Thoracic aorta (tissue), 2 donors: ENCODE measurements at regions not wholly inside any gene's neighbourhood (a gene's known extent, or its start where the extent isn't known, plus 50 kb on each side); places are given as distances from the start of the nearest gene placed in this dataset.

Experiments
- ATAC-seq: fragments of 150-250 bp; one replicate; pipeline ENCODE4 v1.8.0; 2017; ENCODE audit warnings: low read depth; ENCODE audit not compliant: insufficient number of reproducible peaks, low FRiP score
- DNase-seq: peaks from one replicate; pipeline ENCODE4 v3.0.0-alpha.2; 2020; ENCODE audit warnings: low spot score
- H3K27ac ChIP-seq, 2 donors: fragments of 200-600 bp; sonication (generic); 1 replicate in 1 of 2; 2 replicates in 1 of 2; pipeline ENCODE4 v1.5.1; 2016; ENCODE audit warnings: mild to moderate bottlenecking in 2 of 2, moderate library complexity in 2 of 2
- H3K27me3 ChIP-seq: fragments of 200-600 bp; sonication (generic); replicated peaks from 2 replicates; pipeline ENCODE4 v1.6.0; 2016; ENCODE audit warnings: mild to moderate bottlenecking; ENCODE audit not compliant: insufficient read depth
- H3K36me3 ChIP-seq: fragments of 200-600 bp; sonication (generic); one replicate; pipeline ENCODE4 v1.5.1; 2016
- H3K4me1 ChIP-seq, 2 donors: fragments of 200-600 bp; sonication (generic); 1 replicate in 1 of 2; 2 replicates in 1 of 2; pipeline versions ENCODE4 v1.5.1 to v1.6.0; 2016; ENCODE audit warnings: low read depth in 2 of 2, mild to moderate bottlenecking in 1 of 2; ENCODE audit not compliant: control insufficient read depth in 1 of 2
- H3K4me3 ChIP-seq: fragments of 200-600 bp; sonication (generic); 2 replicates; pipeline ENCODE4 v1.5.1; 2016; ENCODE audit warnings: mild to moderate bottlenecking
- H3K9me3 ChIP-seq: fragments of 200-600 bp; sonication (generic); 2 replicates; pipeline ENCODE4 v1.5.1; 2016
- TF ChIP-seq, protein P1 (sequence below): fragments of 200-600 bp; sonication (generic); IDR thresholded peaks from one replicate; pipeline ENCODE4 v1.5.1; 2019; ENCODE audit warnings: antibody characterized with exemption

DNA sequence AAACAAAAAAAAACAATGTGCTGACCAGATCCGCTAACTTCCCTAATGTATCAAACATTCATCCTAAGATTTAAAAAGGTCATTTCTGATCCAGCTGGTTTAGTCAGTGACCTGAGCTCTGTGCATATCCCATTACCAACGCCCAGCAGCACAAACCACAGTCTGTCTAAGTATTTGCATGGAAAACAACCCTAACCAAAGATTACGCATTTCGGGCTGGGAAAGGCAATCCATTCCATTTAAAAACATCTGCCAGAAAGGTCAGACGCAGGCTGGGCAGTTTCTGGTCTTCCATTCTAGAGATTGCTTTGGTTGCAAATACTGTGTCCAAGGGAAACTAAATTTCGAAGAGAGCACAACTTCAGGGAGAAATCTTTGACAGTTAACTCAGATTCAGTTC is 234.9 kb downstream of the FLRT2 start:
- Histone ChIP-seq H3K4me1 (no peaks in the 10 kb centered on the region), H3K27ac (no peak overlapping the region), H3K36me3 (no peaks in the 10 kb centered on the region), H3K9me3 (no peaks in the 10 kb centered on the region), H3K27me3 (no peaks in the 10 kb centered on the region), H3K4me3 (no peak overlapping the region)
- TF ChIP-seq, protein P1, sequence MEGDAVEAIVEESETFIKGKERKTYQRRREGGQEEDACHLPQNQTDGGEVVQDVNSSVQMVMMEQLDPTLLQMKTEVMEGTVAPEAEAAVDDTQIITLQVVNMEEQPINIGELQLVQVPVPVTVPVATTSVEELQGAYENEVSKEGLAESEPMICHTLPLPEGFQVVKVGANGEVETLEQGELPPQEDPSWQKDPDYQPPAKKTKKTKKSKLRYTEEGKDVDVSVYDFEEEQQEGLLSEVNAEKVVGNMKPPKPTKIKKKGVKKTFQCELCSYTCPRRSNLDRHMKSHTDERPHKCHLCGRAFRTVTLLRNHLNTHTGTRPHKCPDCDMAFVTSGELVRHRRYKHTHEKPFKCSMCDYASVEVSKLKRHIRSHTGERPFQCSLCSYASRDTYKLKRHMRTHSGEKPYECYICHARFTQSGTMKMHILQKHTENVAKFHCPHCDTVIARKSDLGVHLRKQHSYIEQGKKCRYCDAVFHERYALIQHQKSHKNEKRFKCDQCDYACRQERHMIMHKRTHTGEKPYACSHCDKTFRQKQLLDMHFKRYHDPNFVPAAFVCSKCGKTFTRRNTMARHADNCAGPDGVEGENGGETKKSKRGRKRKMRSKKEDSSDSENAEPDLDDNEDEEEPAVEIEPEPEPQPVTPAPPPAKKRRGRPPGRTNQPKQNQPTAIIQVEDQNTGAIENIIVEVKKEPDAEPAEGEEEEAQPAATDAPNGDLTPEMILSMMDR: no peak
- no peak for ATAC-seq
- no peak for DNase-seq

DNA sequence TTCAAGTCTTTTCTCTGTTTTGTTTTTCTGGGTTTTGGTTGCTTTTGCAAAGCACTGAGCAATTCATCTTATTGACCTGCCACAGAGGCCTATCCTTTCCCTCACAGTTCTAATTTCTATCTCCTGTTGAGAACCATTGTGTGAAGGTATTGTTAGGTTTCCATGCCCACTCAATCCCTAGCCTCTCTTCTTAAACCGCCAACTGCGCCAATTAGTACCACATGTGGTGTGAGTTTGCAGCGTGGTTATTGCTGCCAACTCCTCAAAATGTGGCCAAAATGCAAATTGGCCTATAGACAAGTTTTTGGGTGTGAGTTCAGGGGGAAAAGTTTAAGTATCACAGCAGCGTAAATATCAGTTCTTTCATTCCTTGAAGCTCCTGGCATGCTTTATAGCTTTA is 232.6 kb downstream of the FLRT2 start:
- TF ChIP-seq, protein P1: no peak
- Histone ChIP-seq H3K4me3 (no peak overlapping the region), H3K4me1 (no peaks in the 10 kb centered on the region)

GRCh38 chr14:85752175-85752574 is 222.2 kb downstream of the FLRT2 start:
- no peak for ATAC-seq
- no peak overlapping the region for H3K4me3 ChIP-seq
- TF ChIP-seq, protein P1: no peak

More for the DNA sequence above, 232.6 kb downstream of the FLRT2 start:
- Histone ChIP-seq H3K27me3 (no peaks in the 10 kb centered on the region), H3K9me3 (no peaks in the 10 kb centered on the region), H3K27ac (no peak overlapping the region), H3K36me3 (no peaks in the 10 kb centered on the region)
- DNase-seq: no peak
- ATAC-seq: no peak

DNA sequence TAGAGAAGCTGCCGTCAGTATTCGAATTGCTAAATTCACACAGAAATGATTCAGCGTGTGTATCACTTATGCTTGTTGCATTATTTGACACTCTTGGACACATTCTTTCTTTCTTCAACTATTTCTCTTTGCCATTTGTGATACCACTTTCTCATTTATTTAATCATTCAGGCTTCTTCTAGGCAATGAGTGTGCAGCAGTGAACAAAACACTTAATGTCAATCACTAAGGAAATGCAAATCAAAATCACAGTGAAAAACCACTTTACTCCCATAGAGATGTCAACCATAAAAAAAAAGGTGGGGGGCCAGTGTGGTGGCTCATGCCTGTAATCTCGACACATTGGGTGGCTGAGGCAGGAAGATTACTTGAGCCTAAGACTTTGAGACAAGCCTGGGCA is 214.6 kb downstream of the FLRT2 start:
- Histone ChIP-seq H3K9me3 (no peaks in the 10 kb centered on the region), H3K27me3 (no peaks in the 10 kb centered on the region), H3K27ac (no peak overlapping the region), H3K4me3 (no peak overlapping the region), H3K36me3 (no peaks in the 10 kb centered on the region), H3K4me1 (no peaks in the 10 kb centered on the region)
- TF ChIP-seq, protein P1: no peak
- ATAC-seq (no peak), DNase-seq (no peak)

More at GRCh38 chr14:85752175-85752574, 222.2 kb downstream of the FLRT2 start:
- Histone ChIP-seq H3K9me3 (no peaks in the 10 kb centered on the region), H3K36me3 (no peaks in the 10 kb centered on the region), H3K27ac (no peak overlapping the region), H3K4me1 (no peaks in the 10 kb centered on the region), H3K27me3 (no peaks in the 10 kb centered on the region)
- DNase-seq: no peak

DNA sequence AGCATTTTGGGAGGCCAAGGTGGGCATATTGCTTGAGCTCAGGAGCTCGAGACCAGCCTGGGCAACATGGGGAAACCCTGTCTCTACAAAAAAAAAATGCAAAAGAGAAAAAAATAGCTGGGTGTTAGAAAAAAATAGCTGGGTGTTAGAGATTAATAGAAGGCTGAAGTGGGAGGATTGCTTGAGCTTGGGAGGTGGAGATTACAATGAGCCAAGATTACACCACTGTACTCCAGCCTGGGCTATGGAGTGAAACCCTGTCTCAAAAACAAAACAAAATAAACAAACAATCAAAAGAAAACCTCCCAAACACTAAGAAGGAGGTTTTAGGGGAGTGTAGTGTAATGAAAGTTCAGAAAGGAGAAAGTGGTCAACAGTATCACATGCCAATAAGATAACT is 202.1 kb downstream of the FLRT2 start:
- H3K4me1 ChIP-seq: no peaks in the 10 kb centered on the region
- no peaks in the 10 kb centered on the region for H3K9me3 ChIP-seq
- TF ChIP-seq, protein P1: no peak
- no peak overlapping the region for H3K27ac ChIP-seq
- H3K27me3 ChIP-seq: no peaks in the 10 kb centered on the region
- no peaks in the 10 kb centered on the region for H3K36me3 ChIP-seq
- no peak overlapping the region for H3K4me3 ChIP-seq
- DNase-seq (no peak), ATAC-seq (no peak)
